Right lobe of liver (tissue), 6 donors: ENCODE measurements at regions not wholly inside any gene's neighbourhood (a gene's known extent, or its start where the extent isn't known, plus 50 kb on each side); places are given as distances from the start of the nearest gene placed in this dataset.

ENCODE experiments used
- ATAC-seq, 4 donors: fragments of 200-7000 bp; cut with Tn5 transposase; one replicate each; pipeline ENCODE4 v1.9.1; 2020; ENCODE audit warnings: mild to moderate bottlenecking in 4 of 4, moderate library complexity in 4 of 4
- DNase-seq, 3 donors: peaks; one replicate each; pipeline ENCODE4 v3.0.0-alpha.2; 2020
- H3K27ac ChIP-seq, 3 donors: fragments of 200-600 bp; one replicate each; pipeline ENCODE4 v1.8.0; 2022
- H3K27me3 ChIP-seq, 2 donors: fragments of 200-600 bp; one replicate each; pipeline ENCODE4 v1.8.0; 2022
- H3K36me3 ChIP-seq, 4 donors: fragments of 200-600 bp; sonication (generic) in 1 of 4; one replicate each; pipeline versions ENCODE4 v1.5.1 to v1.8.0; 2017 to 2022; ENCODE audit warnings: control low read depth in 1 of 4
- H3K4me1 ChIP-seq, 4 donors: fragments of 200-600 bp; sonication (generic) in 1 of 4; one replicate each; pipeline versions ENCODE4 v1.5.1 to v1.8.0; 2017 to 2022; ENCODE audit warnings: control low read depth in 1 of 4
- H3K4me3 ChIP-seq, 3 donors: fragments of 200-600 bp; one replicate each; pipeline ENCODE4 v1.8.0; 2022
- H3K9me3 ChIP-seq, 4 donors: fragments of 200-600 bp; sonication (generic) in 1 of 4; one replicate each; pipeline versions ENCODE4 v1.5.1 to v1.8.0; 2017 to 2022; ENCODE audit warnings: control low read depth in 1 of 4
- POLR2A ChIP-seq: fragments of 450-650 bp; IDR thresholded peaks from one replicate; pipeline ENCODE4 v1.6.1; 2017; ENCODE audit warnings: antibody characterized with exemption, mild to moderate bottlenecking
- WGBS: methylation state at CpG from one replicate; pipeline ENCODE4 v1.1.6; 2018; ENCODE audit warnings: low coverage, low lambda C conversion rate; ENCODE audit not compliant: insufficient coverage; ENCODE audit errors: missing lambda C conversion rate; 5-methylcytosine and 5-hydroxymethylcytosine counted together
- intact Hi-C, 2 donors: fragments of 100-400 bp; cut with DNase I; formaldehyde crosslinking; loops; one replicate each; pipeline versions ENCODE4 v1.11.2 to v1.14.1; 2022
- TF ChIP-seq, protein P1 (sequence below), 4 donors: fragments of 200-600 bp in 3 of 4; fragments of 450-650 bp in 1 of 4; IDR thresholded peaks; one replicate each; pipeline versions ENCODE4 v1.5.1 to v1.8.0; 2016 to 2022; ENCODE audit warnings: antibody characterized with exemption in 4 of 4, mild to moderate bottlenecking in 2 of 4
- donor health status: DM: no; HTN: yes; CAD: no.
- donor health status: DM: no; HTN: no; CAD: no.
- donor health status: DM: no; HTN: no; CAD: no.
- donor health status: DM: no; HTN: yes; CAD: no.
- donor health status: DM: no; HTN: yes; CAD: no.

DNA sequence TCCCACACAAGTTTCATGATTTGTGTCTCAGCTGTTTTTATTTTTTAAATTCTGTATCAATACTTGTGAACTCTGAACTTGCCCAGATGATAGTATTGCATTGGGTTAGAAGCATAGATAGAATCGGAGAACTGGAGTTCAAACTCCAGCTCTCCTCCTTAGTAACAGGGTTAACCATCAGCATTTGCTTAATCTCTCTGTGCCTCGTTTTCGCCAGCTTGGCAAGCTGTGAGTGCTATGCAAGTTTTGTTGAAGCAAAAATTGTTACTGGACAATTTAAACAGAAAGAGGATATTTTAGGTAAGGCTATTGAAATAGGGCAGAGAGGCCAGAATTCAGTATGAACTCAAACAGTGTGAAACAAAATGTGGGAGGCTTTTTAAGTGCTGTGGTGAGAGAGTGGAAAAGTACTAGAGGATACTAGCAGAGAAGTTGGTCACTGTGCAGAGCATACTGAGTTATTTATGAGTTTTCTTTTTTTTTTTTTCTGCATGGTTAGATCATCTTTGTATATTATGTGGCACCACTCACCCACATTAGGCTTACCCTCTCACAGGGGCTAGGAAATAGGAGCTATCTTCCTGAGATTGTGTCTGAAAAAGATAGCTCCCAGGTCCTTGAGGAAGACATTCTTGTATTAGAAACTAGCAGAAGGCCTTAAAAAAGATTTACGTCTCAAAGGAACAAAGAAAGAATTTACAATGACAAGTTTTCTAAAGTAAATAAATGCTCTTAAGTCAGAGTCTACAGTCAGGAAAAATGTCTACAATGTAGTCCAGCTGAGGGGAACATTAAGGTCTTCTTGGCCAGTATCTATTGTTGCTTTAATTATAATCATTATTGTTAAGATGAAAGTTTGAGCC lies 1126.6 kb downstream of the FAT4 start:
- no peaks in the 10 kb centered on the region for H3K4me1 ChIP-seq
- H3K9me3 ChIP-seq = no peaks in the 10 kb centered on the region
- DNase-seq = no peak
- intact Hi-C loops = no loop called here
- H3K27ac ChIP-seq = no peak overlapping the region
- no peak overlapping the region for H3K4me3 ChIP-seq
- no peak for ATAC-seq
- WGBS = 31% methylated on average over 4 of the region's 4 CpGs
- TF ChIP-seq POLR2A = no peak
- TF ChIP-seq, protein P1, sequence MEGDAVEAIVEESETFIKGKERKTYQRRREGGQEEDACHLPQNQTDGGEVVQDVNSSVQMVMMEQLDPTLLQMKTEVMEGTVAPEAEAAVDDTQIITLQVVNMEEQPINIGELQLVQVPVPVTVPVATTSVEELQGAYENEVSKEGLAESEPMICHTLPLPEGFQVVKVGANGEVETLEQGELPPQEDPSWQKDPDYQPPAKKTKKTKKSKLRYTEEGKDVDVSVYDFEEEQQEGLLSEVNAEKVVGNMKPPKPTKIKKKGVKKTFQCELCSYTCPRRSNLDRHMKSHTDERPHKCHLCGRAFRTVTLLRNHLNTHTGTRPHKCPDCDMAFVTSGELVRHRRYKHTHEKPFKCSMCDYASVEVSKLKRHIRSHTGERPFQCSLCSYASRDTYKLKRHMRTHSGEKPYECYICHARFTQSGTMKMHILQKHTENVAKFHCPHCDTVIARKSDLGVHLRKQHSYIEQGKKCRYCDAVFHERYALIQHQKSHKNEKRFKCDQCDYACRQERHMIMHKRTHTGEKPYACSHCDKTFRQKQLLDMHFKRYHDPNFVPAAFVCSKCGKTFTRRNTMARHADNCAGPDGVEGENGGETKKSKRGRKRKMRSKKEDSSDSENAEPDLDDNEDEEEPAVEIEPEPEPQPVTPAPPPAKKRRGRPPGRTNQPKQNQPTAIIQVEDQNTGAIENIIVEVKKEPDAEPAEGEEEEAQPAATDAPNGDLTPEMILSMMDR (IDR thresholded peaks at IDR 0.05) = no peak
- H3K27me3 ChIP-seq = no peaks in the 10 kb centered on the region
- H3K36me3 ChIP-seq = no peaks in the 10 kb centered on the region

DNA sequence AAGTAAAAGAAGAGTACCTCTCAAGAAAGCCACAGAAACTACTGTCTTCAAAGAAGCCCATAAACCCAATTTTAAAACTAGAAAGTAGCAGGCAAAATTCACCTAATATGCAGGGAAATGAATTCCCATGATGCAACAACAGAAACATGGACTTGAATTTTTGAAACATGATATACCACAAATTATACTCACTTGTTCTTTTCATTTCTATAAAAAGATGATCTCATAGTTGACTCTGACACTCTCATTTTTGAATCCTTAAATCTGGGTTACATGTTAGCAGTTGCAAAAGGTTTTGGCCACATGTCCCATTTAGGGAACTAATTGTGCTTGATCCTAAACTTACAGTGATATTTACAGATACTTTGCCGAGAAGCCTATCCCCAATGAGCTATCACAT lies 1130.8 kb downstream of the FAT4 start:
- no peaks in the 10 kb centered on the region for H3K36me3 ChIP-seq
- no peak for TF ChIP-seq POLR2A
- TF ChIP-seq, protein P1 (IDR thresholded peaks at IDR 0.05) = no peak
- H3K4me1 ChIP-seq = no peaks in the 10 kb centered on the region
- H3K27me3 ChIP-seq = no peaks in the 10 kb centered on the region
- no peak overlapping the region for H3K27ac ChIP-seq
- no peak for ATAC-seq
- 63% methylated on average over 1 of the region's 1 CpG for WGBS
- H3K9me3 ChIP-seq = no peaks in the 10 kb centered on the region
- intact Hi-C loops = no loop called here
- no peak overlapping the region for H3K4me3 ChIP-seq
- no peak for DNase-seq

DNA sequence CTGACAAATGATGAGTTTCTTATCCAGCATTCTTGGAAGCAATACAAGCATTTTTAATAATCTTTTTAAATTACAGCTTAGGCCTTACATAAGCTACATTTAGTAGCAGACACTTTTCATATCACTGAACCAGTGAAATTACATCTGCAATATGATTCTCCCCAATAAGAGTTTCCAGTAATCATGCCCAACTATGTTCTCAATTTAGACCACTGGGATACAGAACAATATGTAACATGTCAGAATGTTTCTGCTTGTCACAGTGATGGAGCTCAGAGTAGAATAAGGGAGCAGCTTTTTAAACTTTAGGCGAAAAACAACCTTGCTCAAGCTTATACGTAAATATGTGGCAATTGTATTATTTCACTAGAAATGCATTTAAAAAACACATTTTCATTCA lies 1132.2 kb downstream of the FAT4 start:
- no peak for DNase-seq
- no peak for ATAC-seq
- Histone ChIP-seq H3K4me3 (no peak overlapping the region), H3K27ac (no peak overlapping the region), H3K4me1 (no peaks in the 10 kb centered on the region), H3K27me3 (no peaks in the 10 kb centered on the region), H3K36me3 (no peaks in the 10 kb centered on the region), H3K9me3 (no peaks in the 10 kb centered on the region)
- no peak for TF ChIP-seq POLR2A
- TF ChIP-seq, protein P1 (IDR thresholded peaks at IDR 0.05) = no peak
- 60% methylated on average over 2 of the region's 2 CpGs for WGBS
- intact Hi-C loops = no loop called here

DNA sequence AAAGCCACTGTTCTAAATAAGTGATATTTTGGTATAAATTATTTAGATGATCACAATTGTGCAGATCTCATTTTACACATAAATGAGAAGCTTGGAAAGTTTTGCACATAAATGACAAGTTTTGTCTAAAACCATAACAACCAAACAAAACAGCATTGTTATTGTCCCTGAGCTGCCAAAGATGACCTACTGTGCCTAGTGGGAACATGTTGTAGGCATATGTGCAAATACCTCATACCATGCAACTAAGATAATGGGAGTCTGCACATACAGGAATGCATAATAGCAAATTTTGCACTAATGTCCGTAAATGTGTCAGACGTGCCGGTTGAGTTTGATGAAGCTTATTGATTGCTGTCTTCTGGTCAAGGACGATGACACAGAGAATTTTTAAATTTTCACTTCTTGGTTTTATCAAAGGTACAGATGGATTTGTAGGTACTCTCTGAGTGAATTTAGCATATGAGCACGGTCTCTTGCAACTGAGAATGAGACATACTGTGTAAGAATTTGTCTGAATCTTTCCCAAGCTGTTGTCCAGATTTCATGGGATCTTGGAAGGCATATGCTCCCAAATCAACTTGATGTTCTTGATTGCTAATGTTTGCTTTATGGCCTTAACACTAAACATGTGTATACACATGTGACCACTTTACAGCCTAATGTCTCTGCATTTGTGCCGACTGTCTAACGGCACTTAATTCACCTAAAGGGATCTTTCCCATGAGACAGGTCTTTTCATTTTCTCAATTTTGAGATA lies 1133.5 kb downstream of the FAT4 start:
- Histone ChIP-seq H3K4me3 (no peak overlapping the region), H3K4me1 (no peaks in the 10 kb centered on the region), H3K27ac (no peak overlapping the region), H3K27me3 (no peaks in the 10 kb centered on the region), H3K36me3 (no peaks in the 10 kb centered on the region), H3K9me3 (no peaks in the 10 kb centered on the region)
- intact Hi-C loops = no loop called here
- TF ChIP-seq, protein P1 (IDR thresholded peaks at IDR 0.05) = no peak
- no peak for TF ChIP-seq POLR2A
- ATAC-seq = no peak
- no peak for DNase-seq
- 75% methylated on average over 7 of the region's 7 CpGs for WGBS
